ENCODE measurements at regions not wholly inside any gene's neighbourhood (a gene's known extent, or its start where the extent isn't known, plus 50 kb on each side); places are given as distances from the start of the nearest gene placed in this dataset.

GRCh38 chr5:115394531-115394930, 98.1 kb upstream of the CCDC112 start:
- TF ChIP-seq POLR2A (IDR thresholded peaks at IDR 0.05; ENCODE audit: low read depth, low read length) (no peak), TAF1 (IDR thresholded peaks at IDR 0.05; ENCODE audit: borderline replicate concordance, low read depth, low read length) (no peak), POLR2AphosphoS5 (IDR thresholded peaks at IDR 0.05; ENCODE audit: low read depth, low read length) (no peak)

All from GM12892 (cell line).